WTC11 (cell line): ENCODE measurements at regions not wholly inside any gene's neighbourhood (a gene's known extent, or its start where the extent isn't known, plus 50 kb on each side); places are given as distances from the start of the nearest gene placed in this dataset.

ENCODE experiments used
- GABPB1 ChIP-seq: sonication (generic); formaldehyde crosslinking; IDR thresholded peaks from 2 replicates; pipeline ENCODE4 v1.8.1; 2023; ENCODE audit warnings: mild to moderate bottlenecking, missing genetic modification reagents
- JAZF1 ChIP-seq: fragments of 250-450 bp; sonication (Bioruptor Pico); IDR thresholded peaks from 2 replicates; pipeline ENCODE4 v1.9.0; 2021; ENCODE audit warnings: moderate library complexity, mild to moderate bottlenecking, inconsistent platforms
- JUN ChIP-seq: sonication (generic); formaldehyde crosslinking; IDR thresholded peaks from 2 replicates; pipeline ENCODE4 v1.8.0; 2023; ENCODE audit warnings: mild to moderate bottlenecking, missing genetic modification reagents
- TF ChIP-seq, protein P1 (sequence below): sonication (generic); formaldehyde crosslinking; IDR thresholded peaks from 2 replicates; pipeline ENCODE4 v1.8.1; 2023; ENCODE audit warnings: mild to moderate bottlenecking, missing genetic modification reagents
- TF ChIP-seq, protein P2 (sequence below): sonication (generic); formaldehyde crosslinking; IDR thresholded peaks from 2 replicates; pipeline ENCODE4 v1.8.1; 2023; ENCODE audit warnings: mild to moderate bottlenecking, missing genetic modification reagents, moderate library complexity

DNA sequence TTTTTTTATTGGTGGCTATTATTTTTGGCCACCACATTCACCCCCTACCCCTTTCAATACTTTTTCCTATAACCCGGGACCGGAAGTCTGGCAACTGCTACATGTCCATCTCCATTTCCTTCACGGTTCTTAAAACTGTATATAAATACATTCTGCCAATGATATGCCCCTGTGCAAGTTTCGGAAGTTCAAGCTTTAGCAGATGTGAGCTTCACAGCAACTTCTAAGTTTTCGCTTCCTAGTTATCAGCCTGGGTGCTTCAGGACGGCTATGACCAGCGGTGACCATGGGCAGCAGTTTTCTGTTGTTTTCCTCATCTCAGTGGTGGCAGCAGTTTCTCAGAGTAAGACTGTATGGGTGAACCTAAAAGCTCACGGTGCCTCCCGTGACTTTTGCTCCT is 153.5 kb upstream of the NFE2L3 start:
- TF ChIP-seq GABPB1 (CRISPR knock-in tag) (no peak), JAZF1 (CRISPR knock-in tag) (no peak), JUN (no peak)
- TF ChIP-seq, protein P1, sequence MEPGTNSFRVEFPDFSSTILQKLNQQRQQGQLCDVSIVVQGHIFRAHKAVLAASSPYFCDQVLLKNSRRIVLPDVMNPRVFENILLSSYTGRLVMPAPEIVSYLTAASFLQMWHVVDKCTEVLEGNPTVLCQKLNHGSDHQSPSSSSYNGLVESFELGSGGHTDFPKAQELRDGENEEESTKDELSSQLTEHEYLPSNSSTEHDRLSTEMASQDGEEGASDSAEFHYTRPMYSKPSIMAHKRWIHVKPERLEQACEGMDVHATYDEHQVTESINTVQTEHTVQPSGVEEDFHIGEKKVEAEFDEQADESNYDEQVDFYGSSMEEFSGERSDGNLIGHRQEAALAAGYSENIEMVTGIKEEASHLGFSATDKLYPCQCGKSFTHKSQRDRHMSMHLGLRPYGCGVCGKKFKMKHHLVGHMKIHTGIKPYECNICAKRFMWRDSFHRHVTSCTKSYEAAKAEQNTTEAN (CRISPR knock-in tag) = no peak
- TF ChIP-seq, protein P2, sequence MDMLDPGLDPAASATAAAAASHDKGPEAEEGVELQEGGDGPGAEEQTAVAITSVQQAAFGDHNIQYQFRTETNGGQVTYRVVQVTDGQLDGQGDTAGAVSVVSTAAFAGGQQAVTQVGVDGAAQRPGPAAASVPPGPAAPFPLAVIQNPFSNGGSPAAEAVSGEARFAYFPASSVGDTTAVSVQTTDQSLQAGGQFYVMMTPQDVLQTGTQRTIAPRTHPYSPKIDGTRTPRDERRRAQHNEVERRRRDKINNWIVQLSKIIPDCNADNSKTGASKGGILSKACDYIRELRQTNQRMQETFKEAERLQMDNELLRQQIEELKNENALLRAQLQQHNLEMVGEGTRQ (CRISPR knock-in tag) = no peak
